Stimulated activated naive CD8-positive, alpha-beta T cell treated with anti-CD3 and anti-CD28 coated beads, Interleukin-15, amount 100 ng/mL, for 72 hours (primary cell): ENCODE measurements at regions not wholly inside any gene's neighbourhood (a gene's known extent, or its start where the extent isn't known, plus 50 kb on each side); places are given as distances from the start of the nearest gene placed in this dataset.
"Not testable (repeated sequence)": the region's sequence is repeated elsewhere in the genome, so short reads cannot be mapped to it uniquely, and the experiment has no call there.

Experiments
- ATAC-seq: fragments of 150-1000 bp; cut with Tn5 transposase; 2 replicates; pipeline ENCODE4 v1.10.0; 2021; ENCODE audit warnings: mild to moderate bottlenecking, moderate library complexity
- DNase-seq, 2 donors: peaks; one replicate each; pipeline ENCODE4 v3.0.0; 2021 to 2022
- H3K27ac Mint-ChIP-seq, 2 donors: one replicate each; pipeline ENCODE4 v1.8.0; 2022; ENCODE audit warnings: mild to moderate bottlenecking in 2 of 2, mixed read lengths in 2 of 2, moderate library complexity in 2 of 2
- H3K27me3 Mint-ChIP-seq: one replicate; pipeline ENCODE4 v1.8.0; 2022; ENCODE audit warnings: mixed read lengths
- H3K4me1 Mint-ChIP-seq: one replicate; pipeline ENCODE4 v1.8.0; 2022; ENCODE audit warnings: mild to moderate bottlenecking, mixed read lengths
- H3K4me3 Mint-ChIP-seq, 2 donors: one replicate each; pipeline ENCODE4 v1.8.0; 2022; ENCODE audit warnings: mild to moderate bottlenecking in 2 of 2, mixed read lengths in 2 of 2, moderate library complexity in 1 of 2
- H3K9me3 Mint-ChIP-seq, 2 donors: one replicate each; pipeline ENCODE4 v1.8.0; 2022; ENCODE audit warnings: mixed read lengths in 2 of 2

- ATAC-seq, result no peak
- Mint-ChIP-seq H3K27ac (no peak overlapping the region), H3K9me3 (peaks cover 8 to 21% of the 10 kb centered on the region in 2 donors)
These were observed 833.5 kb upstream of the ADGRL3 start for GRCh38 chr4:60366661-60367060.

GRCh38 chr4:60368986-60369385 is 831.1 kb upstream of the ADGRL3 start:
- Mint-ChIP-seq H3K4me3 (no peak overlapping the region), H3K4me1 (no peaks in the 10 kb centered on the region), H3K27me3 (no peaks in the 10 kb centered on the region), H3K9me3 (peaks cover 8 to 16% of the 10 kb centered on the region in 2 donors), H3K27ac (no peak overlapping the region)
- DNase-seq, result no peak
- no peak for ATAC-seq

More at GRCh38 chr4:60366661-60367060, 833.5 kb upstream of the ADGRL3 start:
- DNase-seq, result no peak
- no peaks in the 10 kb centered on the region for H3K27me3 Mint-ChIP-seq
- H3K4me3 Mint-ChIP-seq, result no peak overlapping the region
- no peaks in the 10 kb centered on the region for H3K4me1 Mint-ChIP-seq

GRCh38 chr4:60378010-60378409 is 822.1 kb upstream of the ADGRL3 start:
- Mint-ChIP-seq H3K27ac (no peak overlapping the region), H3K9me3 (peaks cover 7 to 15% of the 10 kb centered on the region in 2 donors), H3K4me1 (no peaks in the 10 kb centered on the region), H3K27me3 (no peaks in the 10 kb centered on the region), H3K4me3 (no peak overlapping the region)
- ATAC-seq (no peak), DNase-seq (no peak)

GRCh38 chr4:60384516-60384915 is 815.6 kb upstream of the ADGRL3 start:
- peaks cover 9 to 25% of the 10 kb centered on the region in 2 donors for H3K9me3 Mint-ChIP-seq
- no peaks in the 10 kb centered on the region for H3K27me3 Mint-ChIP-seq
- DNase-seq, result no peak
- H3K4me3 Mint-ChIP-seq, result no peak overlapping the region
- H3K4me1 Mint-ChIP-seq, result no peaks in the 10 kb centered on the region
- no peak overlapping the region for H3K27ac Mint-ChIP-seq
- ATAC-seq, result no peak

DNA sequence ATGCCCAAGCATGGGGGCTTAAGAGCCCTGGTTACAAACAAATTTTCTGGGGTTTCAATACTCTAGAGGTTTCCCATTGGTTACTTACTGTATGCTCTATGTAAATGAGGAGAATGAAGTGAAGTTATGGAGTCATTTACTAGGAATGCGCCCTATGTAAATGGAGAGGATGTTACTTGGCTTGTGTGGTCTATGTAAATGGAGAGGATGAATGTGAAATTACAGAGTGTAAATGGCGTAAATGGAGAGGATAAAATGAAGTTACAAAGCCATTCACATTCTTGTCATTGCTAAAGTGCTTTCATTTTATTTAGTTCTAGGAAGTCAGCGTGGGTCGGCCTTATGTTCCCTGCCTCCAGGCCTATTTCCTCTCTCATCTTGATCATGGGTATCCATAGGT is 810.5 kb upstream of the ADGRL3 start:
- Mint-ChIP-seq H3K9me3 (peaks cover 8 to 30% of the 10 kb centered on the region in 2 donors), H3K4me3 (no peak overlapping the region), H3K27me3 (no peaks in the 10 kb centered on the region), H3K27ac (no peak overlapping the region), H3K4me1 (no peaks in the 10 kb centered on the region)
- ATAC-seq (no peak), DNase-seq (no peak)

DNA sequence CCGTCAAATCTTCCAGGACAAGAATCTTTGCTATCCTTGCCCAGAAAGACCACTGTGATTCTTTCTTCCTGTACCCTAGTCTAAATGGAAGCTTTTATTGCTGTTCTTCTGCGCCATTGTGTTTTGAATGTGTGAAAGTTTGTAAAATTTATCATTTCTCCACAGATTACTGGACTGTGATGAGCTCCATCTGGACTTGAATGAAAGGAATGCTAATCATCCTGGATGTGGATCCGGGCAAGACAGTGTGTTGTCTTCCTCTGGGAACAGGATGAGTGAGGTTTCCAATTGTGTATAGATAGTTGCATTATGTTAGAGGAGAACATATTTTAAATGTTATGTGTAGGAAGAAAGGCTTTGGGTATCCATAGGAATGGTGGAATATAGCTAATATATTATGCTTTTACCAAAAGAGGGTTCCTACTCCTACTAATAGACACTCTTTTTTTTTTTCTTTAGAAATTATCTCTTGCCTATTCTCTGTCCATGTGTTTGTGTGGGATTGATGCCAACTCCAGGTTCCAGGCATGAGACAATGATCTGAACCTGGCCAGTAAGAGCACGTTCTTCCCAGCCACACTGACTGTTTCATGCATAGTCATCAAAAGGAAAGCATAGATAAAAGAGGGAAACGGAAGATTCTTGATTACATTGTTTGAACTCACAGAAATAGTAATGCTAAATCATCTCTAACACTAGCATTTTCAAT is 803.6 kb upstream of the ADGRL3 start:
- no peak for DNase-seq
- Mint-ChIP-seq H3K9me3 (peaks cover 5 to 16% of the 10 kb centered on the region in 2 donors), H3K27ac (no peak overlapping the region), H3K4me3 (no peak overlapping the region), H3K4me1 (no peaks in the 10 kb centered on the region), H3K27me3 (no peaks in the 10 kb centered on the region)
- ATAC-seq, result no peak

GRCh38 chr4:60400593-60400992 is 799.5 kb upstream of the ADGRL3 start:
- Mint-ChIP-seq H3K9me3 (no peaks in the 10 kb centered on the region), H3K27me3 (no peaks in the 10 kb centered on the region), H3K27ac (no peak overlapping the region), H3K4me1 (no peaks in the 10 kb centered on the region), H3K4me3 (no peak overlapping the region)
- DNase-seq, result no peak
- ATAC-seq, result no peak

DNA sequence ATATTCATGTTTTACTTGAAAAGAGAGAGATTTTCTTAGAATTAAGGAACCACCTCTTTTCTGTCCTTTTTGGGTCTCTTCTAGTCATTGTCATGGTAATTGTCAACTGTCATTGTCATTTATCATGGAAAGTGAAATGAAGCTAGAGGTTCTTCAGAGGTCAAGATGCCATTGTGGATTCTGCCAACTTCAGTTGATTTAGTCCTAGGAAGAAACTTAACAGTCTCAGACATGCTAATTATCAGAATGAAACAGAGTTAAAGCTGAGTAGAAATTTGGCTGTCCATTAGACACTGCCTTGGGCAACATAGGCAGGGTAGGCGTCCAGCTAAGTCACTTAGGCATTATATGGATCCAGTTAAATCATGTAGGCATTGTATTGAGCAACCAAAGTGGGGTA is 796.1 kb upstream of the ADGRL3 start:
- Mint-ChIP-seq H3K9me3 (peaks cover 5 to 11% of the 10 kb centered on the region in 2 donors), H3K4me3 (no peak overlapping the region)
- ATAC-seq, result no peak

DNA sequence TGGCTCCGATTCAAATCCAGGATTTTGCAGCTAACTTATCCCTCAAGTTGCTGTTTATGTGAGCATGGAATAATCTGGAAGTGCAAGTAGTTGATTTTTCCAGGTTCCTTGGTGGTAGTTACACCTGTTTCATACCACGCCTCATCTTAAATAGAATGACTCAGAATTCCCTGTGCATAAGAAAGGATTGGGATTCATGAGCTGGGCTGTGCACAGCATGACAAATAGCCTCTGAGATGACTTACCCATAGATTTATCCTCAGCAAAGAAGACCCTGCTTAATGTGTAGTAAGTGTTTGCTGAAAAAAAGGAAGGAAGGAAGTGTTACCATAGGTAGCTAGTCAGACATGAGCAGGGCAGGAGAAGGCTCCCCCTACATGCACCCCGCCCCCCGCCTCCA is 777.7 kb upstream of the ADGRL3 start:
- Mint-ChIP-seq H3K27me3 (no peaks in the 10 kb centered on the region), H3K4me1 (no peaks in the 10 kb centered on the region), H3K9me3 (peaks cover 10 to 32% of the 10 kb centered on the region in 2 donors), H3K4me3 (no peak overlapping the region), H3K27ac (no peak overlapping the region)
- DNase-seq (no peak), ATAC-seq (no peak)

More for the DNA sequence above, 796.1 kb upstream of the ADGRL3 start:
- no peak overlapping the region for H3K27ac Mint-ChIP-seq
- DNase-seq, result no peak
- no peaks in the 10 kb centered on the region for H3K4me1 Mint-ChIP-seq
- no peaks in the 10 kb centered on the region for H3K27me3 Mint-ChIP-seq

GRCh38 chr4:60423573-60424184 is 776.4 kb upstream of the ADGRL3 start:
- H3K4me1 Mint-ChIP-seq, DNase-seq, H3K4me3 Mint-ChIP-seq, H3K27ac Mint-ChIP-seq, ATAC-seq, H3K27me3 Mint-ChIP-seq: not testable (repeated sequence)
- peaks cover 3 to 21% of the 10 kb centered on the region in 2 donors for H3K9me3 Mint-ChIP-seq

DNA sequence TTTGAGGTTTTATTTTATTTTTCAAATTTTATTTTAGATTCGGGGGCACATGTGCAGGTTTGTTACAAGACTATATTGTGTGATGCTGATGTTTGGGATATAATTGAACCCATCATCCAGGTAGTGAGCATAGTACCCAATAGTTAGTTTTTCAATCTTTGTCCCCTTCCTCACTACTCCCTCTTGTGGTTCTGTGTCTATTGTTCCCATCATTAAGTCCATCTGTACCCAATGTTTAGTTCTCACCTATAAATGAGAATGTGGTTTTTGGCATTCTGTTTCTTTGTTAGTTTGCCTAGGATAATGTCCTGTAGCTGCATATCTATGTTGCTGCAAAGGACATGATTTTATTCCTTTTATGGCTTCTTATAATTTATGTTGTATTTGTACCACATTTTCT is 767.2 kb upstream of the ADGRL3 start:
- Mint-ChIP-seq H3K9me3 (peaks cover 12 to 16% of the 10 kb centered on the region in 2 donors), H3K27ac (no peak overlapping the region), H3K4me3 (no peak overlapping the region), H3K27me3 (no peaks in the 10 kb centered on the region), H3K4me1 (no peaks in the 10 kb centered on the region)
- no peak for DNase-seq
- ATAC-seq, result no peak

GRCh38 chr4:60443068-60443467 is 757.1 kb upstream of the ADGRL3 start:
- no peak for ATAC-seq
- H3K4me1 Mint-ChIP-seq, result no peaks in the 10 kb centered on the region
- no peak overlapping the region for H3K27ac Mint-ChIP-seq
- no peak for DNase-seq
- H3K4me3 Mint-ChIP-seq, result no peak overlapping the region
- H3K9me3 Mint-ChIP-seq, result peaks cover 7 to 43% of the 10 kb centered on the region in 2 donors
- H3K27me3 Mint-ChIP-seq, result no peaks in the 10 kb centered on the region

DNA sequence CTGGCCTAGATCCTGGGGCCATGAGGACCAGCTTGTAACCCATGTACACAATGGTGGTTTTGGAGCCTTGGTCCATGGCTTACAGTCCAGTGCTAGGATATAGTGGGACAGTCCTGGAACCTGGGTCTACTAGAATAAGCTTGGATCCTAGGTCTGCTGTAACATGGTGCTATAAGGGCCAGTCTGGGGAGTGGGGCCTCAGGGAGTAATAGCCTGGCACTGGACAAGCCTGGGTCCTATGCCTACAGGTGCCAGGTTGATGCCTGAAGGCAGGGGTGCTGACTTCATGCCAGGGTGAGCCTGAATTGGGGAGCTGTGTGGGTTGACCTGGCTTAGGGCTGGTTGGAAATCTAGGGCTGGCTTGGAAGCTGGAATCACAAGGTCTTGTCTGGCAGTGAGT is 756.3 kb upstream of the ADGRL3 start:
- H3K4me3 Mint-ChIP-seq, result no peak overlapping the region
- no peak overlapping the region for H3K27ac Mint-ChIP-seq
- DNase-seq (no peak), ATAC-seq (no peak)
- peaks cover 7 to 39% of the 10 kb centered on the region in 2 donors for H3K9me3 Mint-ChIP-seq
- no peaks in the 10 kb centered on the region for H3K27me3 Mint-ChIP-seq
- no peaks in the 10 kb centered on the region for H3K4me1 Mint-ChIP-seq

- no peak for ATAC-seq
- Mint-ChIP-seq H3K27ac (no peak overlapping the region), H3K27me3 (no peaks in the 10 kb centered on the region), H3K4me3 (no peak overlapping the region), H3K9me3 (peaks cover 7 to 17% of the 10 kb centered on the region in 2 donors), H3K4me1 (no peaks in the 10 kb centered on the region)
- DNase-seq, result no peak
These were observed 750.1 kb upstream of the ADGRL3 start for GRCh38 chr4:60450054-60450453.

DNA sequence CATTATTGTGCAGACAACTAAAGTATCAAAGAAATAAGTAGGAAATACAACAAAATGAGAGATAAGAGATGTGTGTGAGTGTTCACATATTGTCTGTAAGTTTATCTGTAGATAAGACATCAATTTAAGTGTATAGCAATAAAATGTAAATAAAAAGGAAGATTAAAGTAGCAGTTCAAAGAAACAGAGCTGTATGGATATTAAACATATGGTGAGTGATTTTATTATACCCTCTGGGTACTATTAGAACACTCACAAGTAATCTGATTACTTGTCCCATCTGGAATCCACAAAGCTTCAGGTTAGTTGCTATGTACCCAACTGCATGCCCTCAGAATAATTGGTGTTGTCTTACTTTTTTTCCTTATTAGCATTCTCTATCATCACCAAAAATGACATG is 747.9 kb upstream of the ADGRL3 start:
- peaks cover 0 to 10% of the 10 kb centered on the region in 2 donors for H3K9me3 Mint-ChIP-seq
- no peaks in the 10 kb centered on the region for H3K27me3 Mint-ChIP-seq
- DNase-seq, result no peak

DNA sequence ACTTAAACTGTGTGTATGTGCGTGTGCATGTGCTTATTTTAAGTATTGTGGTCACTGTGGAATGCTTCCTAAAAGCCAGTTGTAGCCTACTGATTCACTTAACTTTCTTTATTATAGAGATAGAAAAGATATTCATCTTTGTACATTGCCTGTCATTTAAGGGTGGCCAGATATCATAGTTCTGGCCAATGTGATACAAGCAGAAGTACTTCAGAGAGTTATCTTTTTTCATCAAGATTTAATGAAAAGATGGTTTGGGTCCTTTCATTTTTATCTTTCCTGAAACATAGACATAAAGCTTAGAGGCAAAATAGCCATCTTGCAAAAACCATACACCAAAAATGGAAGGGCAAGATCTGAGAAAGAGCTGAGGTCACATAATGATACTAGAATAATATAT is 744.7 kb upstream of the ADGRL3 start:
- no peak for ATAC-seq
- DNase-seq, result no peak

More for the DNA sequence above, 747.9 kb upstream of the ADGRL3 start:
- no peak for ATAC-seq
- H3K4me3 Mint-ChIP-seq, result no peak overlapping the region
- no peaks in the 10 kb centered on the region for H3K4me1 Mint-ChIP-seq
- no peak overlapping the region for H3K27ac Mint-ChIP-seq

More for the DNA sequence above, 744.7 kb upstream of the ADGRL3 start:
- no peaks in the 10 kb centered on the region for H3K27me3 Mint-ChIP-seq
- H3K4me3 Mint-ChIP-seq, result no peak overlapping the region
- H3K4me1 Mint-ChIP-seq, result no peaks in the 10 kb centered on the region
- no peak overlapping the region for H3K27ac Mint-ChIP-seq
- H3K9me3 Mint-ChIP-seq, result peaks cover 0 to 17% of the 10 kb centered on the region in 2 donors
